SK-N-SH (cell line): ENCODE measurements at regions not wholly inside any gene's neighbourhood (a gene's known extent, or its start where the extent isn't known, plus 50 kb on each side); places are given as distances from the start of the nearest gene placed in this dataset.
A peak's percentile ranks its signal among the peaks of the same experiment; 100 is the strongest.

Experiments used
- CTCF ChIA-PET: fragments of 300-600, 350-600 bp; formaldehyde crosslinking; extraction: SDS; loops from one replicate; lab custom pipeline; 2021; lab: Yijun Ruan, JAX
- POLR2A ChIA-PET: fragments of 350-600 bp; sonication (Branson Sonifier 250); formaldehyde crosslinking; extraction: SDS; loops from one replicate; lab custom pipeline; 2020; ENCODE audit warnings: antibody characterized with exemption, inconsistent platforms; lab: Yijun Ruan, JAX
- DNase-seq: peaks from one replicate; pipeline ENCODE4 v3.0.0; 2012
- H2AFZ ChIP-seq: fragments of 200-600 bp; sonication (generic); 2 replicates; pipeline ENCODE4 v1.8.1; 2016; ENCODE audit warnings: antibody characterized with exemption, mild to moderate bottlenecking, low read depth
- H3F3A ChIP-seq: fragments of 200-600 bp; sonication (generic); replicated peaks from 2 replicates; pipeline ENCODE3; 2016; ENCODE audit warnings: antibody characterized with exemption, mild to moderate bottlenecking; ENCODE audit not compliant: insufficient read depth
- H3K27ac ChIP-seq, 2 experiments: fragments of 200-500 bp in 1 of 2; fragments of 200-600 bp in 1 of 2; sonication (Bioruptor generic) in 1 of 2; sonication (generic), shearing (Covaris generic) in 1 of 2; 2 replicates each; pipeline versions ENCODE4 v1.5.1 to v1.6.1; 2014 to 2016; ENCODE audit warnings: low read depth in 2 of 2, inconsistent platforms in 1 of 2, low read length in 1 of 2, mild to moderate bottlenecking in 1 of 2, mixed read lengths in 1 of 2
- H3K27me3 ChIP-seq: fragments of 200-600 bp; sonication (generic), shearing (Covaris generic); 2 replicates; pipeline ENCODE4 v1.6.1; 2016; ENCODE audit warnings: mixed run types; ENCODE audit not compliant: insufficient read depth
- H3K36me3 ChIP-seq, 2 experiments: fragments of 200-500 bp in 1 of 2; fragments of 200-600 bp in 1 of 2; sonication (Bioruptor generic) in 1 of 2; sonication (generic) in 1 of 2; replicated peaks in 1 of 2; 2 replicates each; pipeline versions ENCODE3 to v1.5.1; 2014 to 2016; ENCODE audit warnings: low read length in 1 of 2, mild to moderate bottlenecking in 1 of 2; ENCODE audit not compliant: insufficient read depth in 2 of 2, control insufficient read depth in 1 of 2
- H3K4me1 ChIP-seq, 2 experiments: fragments of 200-500 bp in 1 of 2; fragments of 200-600 bp in 1 of 2; sonication (Bioruptor generic) in 1 of 2; sonication (generic), shearing (Covaris generic) in 1 of 2; 2 replicates each; pipeline versions ENCODE4 v1.5.1 to v1.6.1; 2014 to 2016; ENCODE audit warnings: low read depth in 1 of 2, low read length in 1 of 2, mixed run types in 1 of 2; ENCODE audit not compliant: insufficient read depth in 2 of 2, control insufficient read depth in 1 of 2
- H3K4me2 ChIP-seq: fragments of 200-600 bp; sonication (generic), shearing (Covaris generic); 2 replicates; pipeline ENCODE4 v1.6.1; 2017; ENCODE audit warnings: mixed run types
- H3K4me3 ChIP-seq, 2 experiments: fragments of 200-500 bp in 1 of 2; fragments of 200-600 bp in 1 of 2; sonication (Bioruptor generic) in 1 of 2; sonication (generic), shearing (Covaris generic) in 1 of 2; 2 replicates each; pipeline versions ENCODE4 v1.5.1 to v1.8.1; 2014 to 2016; ENCODE audit warnings: low read depth in 2 of 2, inconsistent platforms in 1 of 2, low read length in 1 of 2, mild to moderate bottlenecking in 1 of 2, mixed read lengths in 1 of 2, moderate library complexity in 1 of 2
- H3K79me2 ChIP-seq: fragments of 200-600 bp; sonication (generic); 2 replicates; pipeline ENCODE4 v1.8.1; 2017; ENCODE audit warnings: mild to moderate bottlenecking; ENCODE audit not compliant: insufficient read depth
- H3K9ac ChIP-seq: fragments of 200-600 bp; sonication (generic); 2 replicates; pipeline ENCODE4 v1.6.1; 2017; ENCODE audit warnings: mixed run types
- H3K9me2 ChIP-seq: fragments of 200-600 bp; sonication (generic); 2 replicates; pipeline ENCODE4 v1.6.1; 2017; ENCODE audit warnings: mixed run types
- H3K9me3 ChIP-seq: fragments of 200-600 bp; sonication (generic); 2 replicates; pipeline ENCODE4 v1.6.1; 2017; ENCODE audit warnings: mixed run types, mild to moderate bottlenecking, moderate library complexity
- H4K20me1 ChIP-seq: fragments of 200-600 bp; sonication (generic); 2 replicates; pipeline ENCODE4 v1.6.1; 2017; ENCODE audit warnings: mild to moderate bottlenecking, mixed run types; ENCODE audit not compliant: insufficient read depth
- CTCF ChIP-seq: fragments of 200-600 bp; sonication (generic); IDR thresholded peaks from 2 replicates; pipeline ENCODE4 v1.6.1; 2017; ENCODE audit warnings: antibody characterized with exemption, mild to moderate bottlenecking, moderate library complexity
- EP300 ChIP-seq, 2 experiments: IDR thresholded peaks; 2 replicates each; pipeline versions ENCODE4 v1.4.0 to v1.6.1; 2012; ENCODE audit warnings: borderline replicate concordance in 1 of 2, low read depth in 1 of 2, low read length in 1 of 2
- FOSL2 ChIP-seq: IDR thresholded peaks from 2 replicates; pipeline ENCODE4 v1.4.0; 2012; ENCODE audit warnings: low read depth, mild to moderate bottlenecking, moderate library complexity, borderline replicate concordance
- JUND ChIP-seq: IDR thresholded peaks from 2 replicates; pipeline ENCODE4 v1.4.0; 2012
- MAX ChIP-seq: IDR thresholded peaks from 2 replicates; pipeline ENCODE4 v1.4.0; 2012; ENCODE audit warnings: low read depth
- NFIC ChIP-seq: IDR thresholded peaks from 2 replicates; pipeline ENCODE4 v1.4.0; 2012; ENCODE audit warnings: borderline replicate concordance
- RAD21 ChIP-seq: IDR thresholded peaks from 2 replicates; pipeline ENCODE4 v1.6.1; 2012; ENCODE audit warnings: mild to moderate bottlenecking, low read length
- SMC3 ChIP-seq: IDR thresholded peaks from 2 replicates; pipeline ENCODE4 v1.6.1; 2012; ENCODE audit warnings: low read depth, low read length, improper control_type of control experiment
- TCF12 ChIP-seq: IDR thresholded peaks from 2 replicates; pipeline ENCODE4 v1.4.0; 2012
- USF1 ChIP-seq: IDR thresholded peaks from 2 replicates; pipeline ENCODE4 v1.4.0; 2012; ENCODE audit warnings: low read depth, borderline replicate concordance
- YY1 ChIP-seq: IDR thresholded peaks from 2 replicates; pipeline ENCODE4 v1.4.0; 2012; ENCODE audit warnings: low read depth, mild to moderate bottlenecking
- WGBS: methylation state at CpG from one replicate; pipeline ENCODE4 v1.1.6; 2017; ENCODE audit warnings: low lambda C conversion rate; 5-methylcytosine and 5-hydroxymethylcytosine counted together

- DNase-seq: no peak
- no peaks in the 10 kb centered on the region for H3K9me3 ChIP-seq
- no peak overlapping the region for H3K9ac ChIP-seq
- no peaks in the 10 kb centered on the region for H4K20me1 ChIP-seq
- no peaks in the 10 kb centered on the region for H3K9me2 ChIP-seq
- no peaks in the 10 kb centered on the region for H3K36me3 ChIP-seq
- WGBS: 30% methylated on average over 1 of the region's 1 CpG
- CTCF ChIA-PET: interaction anchor here (1.2 to 1.6 kb wide), 3 partner anchors 10 to 43 kb away, joined by 3 to 7 read pairs (median 5); no protein-coding TSS in a partner anchor
- H3K4me3 ChIP-seq: no peak overlapping the region
- TF ChIP-seq MAX (no peak), SMC3 (no peak), FOSL2 (no peak), CTCF (no peak), USF1 (no peak), TCF12 (no peak), NFIC (no peak), JUND (no peak)
- TF ChIP-seq, all 33 proteins: peak for 0
- Histone ChIP-seq H3K27me3 (no peaks in the 10 kb centered on the region), H3K4me2 (no peak overlapping the region), H3K4me1 (peaks cover 0 to 13% of the 10 kb centered on the region in 2 experiments; a peak in 1 of 4 replicates), H3K79me2 (no peaks in the 10 kb centered on the region), H3K27ac (no peak overlapping the region), H3F3A (no peaks in the 10 kb centered on the region), H2AFZ (no peak overlapping the region)
- POLR2A ChIA-PET: no interaction called here
Observed at GRCh38 chr12:111076199-111076598, 155.8 kb upstream of the MYL2 start.

GRCh38 chr12:111074965-111075364, 154.6 kb upstream of the MYL2 start:
- TF ChIP-seq YY1 (no peak), EP300 (IDR thresholded peaks at IDR 0.05; ENCODE audit: borderline replicate concordance in 1 of 2, low read depth in 1 of 2, low read length in 1 of 2) (no peak), RAD21 (no peak), USF1 (no peak), JUND (no peak)
- ChIA-PET POLR2A (interaction anchor here (0.7 kb wide), 1 partner anchor 14 kb away, joined by 3 read pairs; no protein-coding TSS in a partner anchor), CTCF (interaction anchor here (1.2 to 1.6 kb wide), 3 partner anchors 42 to 224 kb away, joined by 3 to 7 read pairs (median 3); no protein-coding TSS in a partner anchor)
- no peaks in the 10 kb centered on the region for H3K36me3 ChIP-seq
- no peaks in the 10 kb centered on the region for H3K79me2 ChIP-seq
- no peaks in the 10 kb centered on the region for H3K27me3 ChIP-seq
- H3K9ac ChIP-seq: no peak overlapping the region
- H3K4me3 ChIP-seq: no peak overlapping the region
- peak overlapping the region in 1 of 2 experiments; percentile 34; a peak in 1 of 4 replicates for H3K27ac ChIP-seq
- H2AFZ ChIP-seq: no peak overlapping the region
- H3K9me3 ChIP-seq: no peaks in the 10 kb centered on the region
- H3K4me2 ChIP-seq: no peak overlapping the region
- no peaks in the 10 kb centered on the region for H3F3A ChIP-seq
- H4K20me1 ChIP-seq: no peaks in the 10 kb centered on the region
- DNase-seq: peak; percentile 53
- H3K4me1 ChIP-seq: peaks cover 0 to 13% of the 10 kb centered on the region in 2 experiments; a peak in 1 of 4 replicates
- WGBS: 58% methylated on average over 10 of the region's 10 CpGs
- no peaks in the 10 kb centered on the region for H3K9me2 ChIP-seq
